Ramos (cell line): ENCODE measurements at regions not wholly inside any gene's neighbourhood (a gene's known extent, or its start where the extent isn't known, plus 50 kb on each side); places are given as distances from the start of the nearest gene placed in this dataset.
"Not testable (repeated sequence)": the region's sequence is repeated elsewhere in the genome, so short reads cannot be mapped to it uniquely, and the experiment has no call there.

Experiments used
- in situ Hi-C: fragments of 300-500 bp; cut with MboI; formaldehyde crosslinking; loops from one replicate; pipeline ENCODE4 v1.14.3; 2022; ENCODE audit warnings: low sequenced_read_pairs; ENCODE audit not compliant: unreplicated experiment

GRCh38 chr3:75432885-75433284 lies 231.2 kb upstream of the FRG2C start:
- in situ Hi-C loops = not testable (repeated sequence)

DNA sequence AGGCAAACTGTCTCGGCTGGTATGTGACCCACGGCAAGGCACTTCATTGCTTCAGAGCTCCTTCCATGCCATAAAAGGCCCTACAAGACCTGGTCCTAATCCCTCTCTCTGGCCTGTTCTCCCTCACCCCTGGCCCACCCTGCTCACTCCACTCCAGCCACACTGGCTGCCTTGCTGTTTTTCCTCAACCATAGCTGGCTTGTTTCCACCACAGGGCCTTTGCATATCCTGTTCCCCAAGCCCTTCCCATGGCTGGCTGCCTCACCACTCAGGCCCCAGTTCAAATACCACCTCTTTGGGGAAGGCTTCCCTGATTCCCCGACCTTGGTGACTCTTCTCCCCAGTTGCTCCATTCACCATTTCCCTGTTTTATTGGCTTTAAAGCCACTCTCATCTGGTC lies 230.8 kb upstream of the FRG2C start:
- in situ Hi-C loops = not testable (repeated sequence)

GRCh38 chr3:75434276-75434912 lies 229.7 kb upstream of the FRG2C start:
- in situ Hi-C loops = not testable (repeated sequence)

DNA sequence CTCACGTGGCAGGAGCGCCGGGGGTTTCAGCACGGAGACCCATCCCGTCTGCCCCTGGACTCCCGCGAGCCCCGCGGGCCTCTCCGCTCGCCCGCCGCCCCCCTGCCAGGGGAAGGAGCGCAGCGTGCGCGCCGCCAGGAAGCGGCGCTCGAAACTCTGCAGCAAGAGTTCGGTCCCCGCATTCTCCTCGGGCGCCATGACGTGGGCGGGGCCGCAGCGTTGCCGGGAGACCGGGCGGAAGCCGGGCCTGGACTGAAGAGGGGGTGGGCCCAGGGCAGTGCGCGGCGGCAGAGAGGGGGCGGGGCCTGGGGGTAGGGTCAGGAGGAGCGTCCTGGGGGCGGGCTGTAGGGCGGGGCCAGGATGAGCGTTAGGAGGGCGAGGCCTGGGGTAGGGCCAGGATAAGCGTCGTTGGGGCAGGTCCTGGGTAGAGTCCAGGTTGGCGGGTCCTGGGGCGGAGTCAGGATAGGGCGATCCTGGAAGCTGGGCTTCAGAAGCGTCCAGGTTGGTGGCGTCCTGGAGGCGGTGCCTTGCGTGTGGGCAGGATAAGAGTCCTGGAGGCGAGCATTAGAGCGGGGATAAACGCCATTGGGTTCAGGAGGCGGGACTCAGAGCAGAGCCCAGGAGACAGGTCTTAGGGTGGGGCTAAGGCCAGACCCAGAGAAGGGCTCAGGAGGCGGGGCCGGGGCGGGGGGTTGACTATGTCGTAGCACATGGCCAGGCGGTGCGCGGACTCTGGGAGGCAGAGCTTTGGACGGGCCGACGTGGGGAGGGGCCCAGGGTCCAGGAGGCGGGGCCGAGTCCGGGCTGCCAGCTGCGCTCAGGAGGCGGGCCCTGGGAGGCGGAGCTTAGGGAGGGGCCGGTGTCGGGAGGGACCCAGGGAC lies 229.0 kb upstream of the FRG2C start:
- in situ Hi-C loops = not testable (repeated sequence)

DNA sequence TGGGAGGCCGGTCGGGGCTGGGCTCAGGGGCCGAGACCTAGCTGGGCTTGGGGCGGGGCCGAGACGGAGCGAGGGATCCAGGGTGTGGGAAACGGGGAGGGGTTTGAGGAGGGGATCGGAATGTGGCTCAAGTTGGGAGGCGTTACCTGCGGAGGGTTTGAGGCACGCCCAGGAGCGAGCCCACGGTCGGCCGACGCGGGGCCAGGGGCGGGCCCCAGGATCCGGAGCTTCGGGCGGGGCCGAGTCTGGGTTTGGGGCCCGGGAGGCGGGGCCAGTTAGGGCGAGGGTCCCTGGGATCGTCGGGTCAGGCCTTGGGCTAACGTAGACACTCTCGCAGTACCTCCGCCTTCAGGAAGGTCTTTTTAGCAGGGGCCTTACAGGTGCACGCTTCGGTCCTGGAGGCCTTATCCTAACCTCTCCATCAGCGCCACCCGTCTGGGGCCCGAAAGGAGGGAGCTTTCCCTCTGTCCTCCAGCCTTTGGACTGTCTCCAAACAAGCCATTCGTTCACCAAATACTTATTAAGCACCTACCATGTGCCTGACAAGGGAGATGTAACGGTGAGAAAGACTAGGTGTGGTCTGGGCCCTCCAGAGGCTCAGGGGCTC lies 228.2 kb upstream of the FRG2C start:
- in situ Hi-C loops = not testable (repeated sequence)

DNA sequence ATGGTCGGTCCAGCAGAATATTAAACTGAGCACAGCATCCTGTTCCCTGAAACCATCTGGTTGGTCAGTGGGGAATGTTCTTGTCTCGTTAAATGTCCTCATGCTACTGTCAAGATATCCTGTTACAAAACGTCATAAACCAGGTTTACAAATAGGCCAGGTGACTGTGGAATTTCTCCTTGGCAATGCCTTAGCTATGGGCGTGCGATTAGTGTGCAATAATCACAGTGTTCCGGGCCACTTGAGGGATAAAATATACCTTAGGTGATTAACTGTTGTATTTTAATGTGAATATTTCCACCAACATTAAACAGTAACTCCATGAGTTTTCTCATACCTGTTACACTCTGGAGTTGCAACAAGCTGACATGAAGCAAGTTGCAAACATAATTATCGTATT lies 223.1 kb upstream of the FRG2C start:
- in situ Hi-C loops = not testable (repeated sequence)

- in situ Hi-C loops = not testable (repeated sequence)
These were observed 219.5 kb upstream of the FRG2C start for GRCh38 chr3:75444634-75445033.

GRCh38 chr3:75445234-75445633 lies 218.9 kb upstream of the FRG2C start:
- in situ Hi-C loops = not testable (repeated sequence)

- in situ Hi-C loops = not testable (repeated sequence)
These were observed 217.2 kb upstream of the FRG2C start for GRCh38 chr3:75446948-75447347.

- in situ Hi-C loops = not testable (repeated sequence)
These were observed 210.8 kb upstream of the FRG2C start for GRCh38 chr3:75453328-75453727.

DNA sequence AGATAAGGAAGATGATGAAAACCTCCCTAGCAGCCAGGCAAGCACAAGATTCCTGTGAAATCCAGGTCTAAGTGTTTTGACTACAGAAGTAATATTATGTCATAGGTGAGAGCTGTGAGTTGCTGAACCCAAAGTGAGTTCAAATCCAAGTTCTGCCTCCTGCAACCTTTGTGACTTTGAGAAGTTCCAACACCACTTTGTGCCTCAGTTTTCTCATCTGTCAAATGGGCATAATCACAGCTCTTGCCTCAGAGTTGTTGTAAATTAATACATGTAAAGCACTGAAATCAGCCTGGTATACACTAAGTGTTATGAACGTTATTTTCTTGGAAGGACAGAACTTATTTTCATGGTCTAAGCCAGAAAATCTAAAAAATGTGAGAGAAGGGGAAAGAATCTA lies 210.3 kb upstream of the FRG2C start:
- in situ Hi-C loops = not testable (repeated sequence)

DNA sequence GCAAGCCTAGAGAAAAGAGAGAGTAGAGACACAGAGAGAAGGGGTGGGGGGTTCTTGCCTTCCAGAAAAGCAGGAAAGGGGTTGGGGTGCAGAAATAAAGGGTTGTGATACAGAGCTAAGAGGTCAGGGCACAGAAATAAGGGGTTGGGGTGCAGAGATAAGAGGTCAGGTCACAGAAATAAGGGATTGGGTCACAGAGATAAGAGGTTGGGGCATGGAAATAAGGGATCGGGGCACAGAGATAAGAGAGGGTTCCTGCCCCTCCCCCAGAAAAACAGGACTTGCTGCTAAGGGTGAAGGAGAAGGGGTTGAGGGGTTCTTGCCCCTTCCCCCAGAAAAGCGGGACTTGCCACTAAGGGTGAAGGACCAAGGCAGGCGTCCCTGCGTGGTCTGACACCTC lies 189.6 kb upstream of the FRG2C start:
- in situ Hi-C loops = not testable (repeated sequence)

DNA sequence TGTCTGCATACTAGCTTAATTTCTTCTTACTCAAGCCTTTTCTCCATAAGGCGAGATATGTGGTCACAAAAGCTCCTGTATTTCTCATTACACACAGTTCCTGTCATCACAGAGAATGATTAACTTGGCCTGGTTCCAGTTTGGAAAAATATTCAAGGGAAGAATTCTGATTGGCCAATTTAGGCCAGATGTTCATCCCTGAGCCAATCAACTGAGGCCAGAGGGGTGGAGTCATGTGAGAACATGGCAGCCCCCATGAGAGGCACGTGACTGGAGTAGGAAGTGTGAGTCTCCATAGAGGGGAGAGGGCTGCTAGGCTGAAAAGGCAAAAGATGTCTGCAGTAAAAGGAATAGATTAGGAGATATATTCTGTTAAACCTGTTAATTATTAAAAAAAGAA lies 167.5 kb upstream of the FRG2C start:
- in situ Hi-C loops = not testable (repeated sequence)

DNA sequence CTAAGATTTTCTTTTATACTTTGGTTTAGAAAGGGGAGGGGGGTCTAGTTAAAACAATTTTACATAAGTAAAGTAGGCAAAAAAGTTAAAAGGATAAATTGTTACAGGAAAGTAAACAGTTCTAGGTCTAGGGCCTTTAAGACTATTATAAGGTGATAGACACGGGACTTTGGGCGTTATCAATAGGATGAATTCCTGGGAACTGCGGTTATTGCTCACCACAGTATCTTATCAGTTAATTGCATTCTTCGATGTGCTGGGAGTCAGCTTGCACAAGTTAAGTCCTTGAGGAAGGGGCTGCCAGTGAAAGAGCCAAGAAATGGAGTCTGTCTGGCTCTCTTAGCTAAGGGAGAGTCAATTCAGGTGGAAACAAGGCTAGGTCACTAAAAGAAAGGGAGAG lies 163.8 kb upstream of the FRG2C start:
- in situ Hi-C loops = not testable (repeated sequence)

DNA sequence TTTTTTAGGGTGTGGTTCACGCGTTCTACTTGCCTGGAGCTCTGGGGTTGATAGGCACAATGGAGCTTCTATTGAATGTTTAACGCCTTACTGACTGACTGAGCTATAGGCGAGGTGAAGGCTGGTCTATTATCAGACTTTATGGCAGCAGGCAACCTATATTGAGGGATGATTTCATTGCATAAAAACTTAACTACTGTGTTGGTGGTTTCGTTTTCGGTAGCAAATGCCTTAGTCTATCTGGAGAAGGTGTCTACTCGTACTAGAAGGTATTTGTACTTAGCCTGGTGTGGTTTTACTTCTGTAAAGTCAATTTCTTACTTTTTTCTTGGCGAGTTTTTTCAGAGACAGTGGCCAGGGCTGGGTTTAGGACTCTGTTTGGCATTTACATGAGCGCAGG lies 162.0 kb upstream of the FRG2C start:
- in situ Hi-C loops = not testable (repeated sequence)

- in situ Hi-C loops = not testable (repeated sequence)
These were observed 161.1 kb upstream of the FRG2C start for GRCh38 chr3:75502769-75503756.

DNA sequence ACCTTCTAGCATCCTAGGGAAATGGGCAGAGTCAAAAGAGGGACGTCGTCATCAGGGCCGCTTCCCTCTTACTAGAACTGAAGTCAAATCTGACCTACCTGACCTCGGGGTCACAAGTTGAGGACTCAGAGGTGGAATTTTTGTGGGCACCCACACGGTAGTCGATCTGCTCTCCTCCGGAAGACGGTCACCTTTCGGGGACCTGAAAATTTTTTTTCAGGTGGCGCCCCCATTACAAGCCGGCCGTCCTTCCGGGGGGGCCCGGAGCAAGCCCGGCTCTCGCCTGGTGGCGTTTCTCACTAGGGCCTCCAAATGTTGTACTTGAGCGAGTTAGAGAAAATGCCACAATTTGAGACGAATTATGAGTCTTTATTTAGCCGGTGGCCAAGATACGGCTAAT lies 157.5 kb upstream of the FRG2C start:
- in situ Hi-C loops = no loop called here

GRCh38 chr3:75507956-75508355 lies 156.2 kb upstream of the FRG2C start:
- in situ Hi-C loops = not testable (repeated sequence)

DNA sequence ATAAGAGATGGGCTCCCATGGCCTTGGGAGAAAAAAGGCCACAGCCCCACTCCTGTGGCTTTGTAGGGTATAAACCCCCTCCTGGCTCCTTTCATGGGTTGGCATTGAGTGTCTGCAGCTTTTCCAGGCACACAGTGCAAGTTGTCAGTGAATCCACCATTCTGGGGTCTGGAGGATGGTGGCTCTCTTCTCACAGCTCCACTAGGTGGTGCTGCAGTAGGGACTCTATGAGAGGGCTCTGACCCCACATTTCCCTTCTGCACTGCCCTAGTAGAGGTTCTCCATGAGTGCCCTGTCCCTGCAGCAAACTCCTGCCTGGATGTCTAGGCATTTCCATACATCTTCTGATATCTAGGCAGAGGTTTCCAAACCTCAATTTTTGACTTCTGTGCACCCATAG lies 136.5 kb upstream of the FRG2C start:
- in situ Hi-C loops = not testable (repeated sequence)

GRCh38 chr3:75552095-75552494 lies 112.0 kb upstream of the FRG2C start:
- in situ Hi-C loops = not testable (repeated sequence)
